Occipital lobe (tissue), 1 donor: ENCODE measurements at regions not wholly inside any gene's neighbourhood (a gene's known extent, or its start where the extent isn't known, plus 50 kb on each side); places are given as distances from the start of the nearest gene placed in this dataset.

Experiments
- DNase-seq: peaks from one replicate; lab custom pipeline; 2025; lab: John Stamatoyannopoulos, UW

- no peak for DNase-seq
These were observed 239.0 kb downstream of the EIPR1 start for GRCh38 chr2:3138621-3139020.

DNA sequence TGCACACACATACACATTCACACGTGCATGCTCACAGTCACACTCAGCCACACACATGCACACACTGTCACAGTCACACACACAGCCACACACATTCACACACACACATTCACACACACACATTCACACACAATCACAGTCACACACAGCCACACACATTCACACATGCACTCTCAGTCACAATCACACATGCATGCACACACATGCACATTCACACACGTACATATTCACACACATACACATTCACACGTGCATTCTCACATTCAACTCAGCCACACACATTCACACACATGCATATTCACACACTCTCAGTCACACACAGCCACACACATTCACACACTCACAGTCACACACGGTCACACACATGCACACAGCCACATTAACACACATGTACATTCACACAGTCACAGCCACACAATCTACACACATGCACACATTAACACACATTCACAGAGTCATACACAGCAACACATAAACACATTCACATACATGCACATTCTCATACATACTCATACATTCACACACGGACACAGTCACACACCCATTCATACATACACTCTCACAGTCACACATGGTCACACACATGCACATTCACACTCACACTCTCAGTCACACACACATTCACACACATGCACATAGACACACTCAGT, 239.8 kb downstream of the EIPR1 start:
- no peak for DNase-seq

- no peak for DNase-seq
These were observed 241.9 kb downstream of the EIPR1 start for GRCh38 chr2:3135676-3136075.

DNA sequence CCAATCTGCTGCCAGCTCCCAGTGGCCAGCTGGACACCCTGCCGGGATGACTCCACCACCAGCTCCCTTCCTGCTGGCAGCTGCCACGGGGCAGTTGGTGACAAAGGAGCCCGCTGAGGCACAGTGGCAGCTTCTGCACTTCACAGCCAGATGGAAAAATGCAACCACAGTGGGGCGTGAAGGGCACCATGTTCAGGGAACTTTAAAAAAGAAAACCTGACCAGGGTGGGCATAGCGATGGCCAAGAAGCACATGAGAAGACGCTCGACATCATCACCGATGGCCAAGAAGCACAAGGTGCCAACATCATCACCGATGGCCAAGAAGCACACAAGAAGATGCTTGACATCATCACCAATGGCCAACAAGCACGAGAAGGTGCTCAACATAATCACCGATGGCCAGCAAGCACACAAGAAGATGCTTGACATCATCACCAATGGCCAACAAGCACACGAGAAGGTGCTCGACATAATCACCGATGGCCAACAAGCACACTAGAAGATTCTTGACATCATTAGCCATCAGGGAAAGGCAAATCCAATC, 243.5 kb downstream of the EIPR1 start:
- DNase-seq = no peak

GRCh38 chr2:3132966-3133365, 244.7 kb downstream of the EIPR1 start:
- no peak for DNase-seq

GRCh38 chr2:3132466-3132865, 245.2 kb downstream of the EIPR1 start:
- no peak for DNase-seq

GRCh38 chr2:3131636-3132326, 245.8 kb downstream of the EIPR1 start:
- no peak for DNase-seq

DNA sequence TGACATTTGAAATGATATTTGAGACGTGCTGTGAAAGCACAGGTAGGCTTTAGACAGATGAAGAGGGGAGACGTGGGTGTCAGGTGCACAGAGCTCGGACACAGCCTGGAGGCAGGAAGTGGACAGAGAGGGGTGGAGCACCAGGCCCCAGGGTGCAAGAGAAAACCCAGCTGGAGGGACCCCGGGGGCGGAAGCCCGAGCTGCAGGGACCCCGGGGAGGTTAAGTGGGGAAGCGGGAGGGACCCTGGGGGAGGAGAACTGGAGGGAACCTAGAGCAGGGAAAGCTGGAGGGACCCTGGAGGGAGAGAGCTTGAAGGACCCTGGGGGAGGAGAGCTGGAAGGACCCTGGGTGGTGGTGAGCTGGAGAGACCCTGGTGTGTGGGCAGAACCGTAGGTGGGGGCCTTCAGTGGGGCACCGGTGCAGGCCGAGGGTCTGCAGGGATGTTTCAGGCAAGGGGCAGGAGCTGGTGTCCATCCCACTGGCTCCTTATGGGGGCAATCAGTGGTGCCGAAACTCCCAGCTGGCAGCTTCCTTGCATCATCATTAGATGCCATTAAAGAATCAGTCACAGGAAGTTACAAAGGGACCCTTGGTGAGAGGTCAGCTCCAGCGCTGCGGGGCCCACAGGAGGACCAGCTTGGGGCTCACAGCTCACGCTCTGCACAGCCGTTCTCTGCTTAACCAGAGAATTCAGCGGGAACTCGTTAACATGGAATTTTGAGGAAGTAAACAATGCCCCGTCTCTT, 246.6 kb downstream of the EIPR1 start:
- DNase-seq = no peak

DNA sequence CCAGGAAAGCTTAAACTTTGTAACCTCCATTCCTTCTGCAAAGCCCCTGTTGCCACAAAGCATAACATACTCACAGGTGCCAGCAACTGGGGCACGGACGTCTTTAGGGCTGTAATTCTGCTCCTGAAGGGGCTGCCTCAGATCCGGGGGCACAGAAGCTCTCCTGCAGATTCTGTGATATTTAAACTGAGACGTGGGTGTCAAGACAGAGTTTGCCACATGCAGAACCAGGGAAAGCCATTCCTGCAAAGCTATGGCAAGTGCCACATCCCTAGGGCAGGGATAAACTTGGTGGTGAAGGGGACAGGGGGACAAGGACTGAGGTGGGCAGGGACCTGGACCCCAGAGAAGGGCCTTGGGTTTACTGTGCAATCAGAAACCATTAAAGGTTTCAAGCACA, 247.2 kb downstream of the EIPR1 start:
- no peak for DNase-seq

DNA sequence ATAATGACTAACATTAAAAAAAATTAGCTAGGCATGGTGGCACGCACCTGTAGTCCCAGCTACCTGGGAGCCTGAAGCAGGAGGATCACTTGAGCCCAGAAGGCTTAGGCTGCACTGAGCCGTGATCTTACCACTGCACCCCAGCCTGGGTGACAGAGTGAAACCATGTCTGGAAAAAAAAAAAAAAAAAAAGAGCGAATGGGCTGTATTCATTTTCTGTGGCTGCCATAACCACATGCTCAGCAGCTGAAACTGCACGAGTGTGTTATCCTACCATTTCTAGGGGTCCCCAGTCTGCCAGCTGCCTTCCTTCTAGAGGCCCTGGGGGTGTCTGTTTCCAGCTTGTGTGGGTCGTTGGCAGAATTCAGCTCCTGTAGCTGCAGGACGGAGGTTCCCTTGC, 247.8 kb downstream of the EIPR1 start:
- DNase-seq = no peak

DNA sequence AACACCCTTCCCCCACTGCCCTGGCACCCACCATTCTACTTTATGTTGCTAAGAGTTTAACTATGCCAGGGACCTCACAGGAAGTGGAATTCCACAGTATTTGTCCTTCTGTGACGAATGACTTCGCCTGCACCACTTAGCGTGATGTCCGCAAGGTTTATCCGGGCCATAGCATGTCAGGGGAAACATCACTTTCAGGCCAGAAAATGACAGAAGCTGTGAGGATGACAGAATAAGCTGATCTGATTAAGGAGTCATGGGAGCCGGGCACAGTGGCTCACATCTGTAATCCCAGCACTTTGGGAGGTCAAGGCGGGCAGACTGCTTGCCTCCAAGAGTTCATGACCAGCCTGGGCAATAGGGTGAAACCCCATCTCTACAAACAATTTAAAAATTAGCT, 248.8 kb downstream of the EIPR1 start:
- no peak for DNase-seq

- no peak for DNase-seq
These were observed 249.9 kb downstream of the EIPR1 start for GRCh38 chr2:3127710-3128109.

- no peak for DNase-seq
These were observed 250.6 kb downstream of the EIPR1 start for GRCh38 chr2:3126911-3127621.

GRCh38 chr2:3126171-3126910, 251.3 kb downstream of the EIPR1 start:
- no peak for DNase-seq

DNA sequence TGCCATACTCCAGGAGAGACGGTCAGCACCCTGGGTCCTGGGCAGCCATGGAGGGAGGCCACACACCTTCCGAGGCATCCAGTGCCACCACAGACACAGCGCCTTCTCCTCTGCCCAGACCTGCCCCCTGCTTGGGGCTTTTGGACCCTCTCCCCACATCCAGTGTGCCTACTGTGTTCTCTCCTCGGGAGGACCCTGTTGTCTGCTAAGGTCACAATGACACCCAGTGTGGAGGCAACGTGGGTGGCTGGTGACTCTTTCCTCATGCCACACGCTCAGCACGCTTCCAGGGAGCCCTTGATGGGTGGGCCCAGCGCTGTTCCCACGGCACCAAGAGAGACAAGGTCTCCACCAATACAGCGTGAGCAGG, 251.9 kb downstream of the EIPR1 start:
- no peak for DNase-seq

- no peak for DNase-seq
These were observed 252.4 kb downstream of the EIPR1 start for GRCh38 chr2:3125001-3125760.

- DNase-seq = no peak
These were observed 255.1 kb downstream of the EIPR1 start for GRCh38 chr2:3122525-3122924.

DNA sequence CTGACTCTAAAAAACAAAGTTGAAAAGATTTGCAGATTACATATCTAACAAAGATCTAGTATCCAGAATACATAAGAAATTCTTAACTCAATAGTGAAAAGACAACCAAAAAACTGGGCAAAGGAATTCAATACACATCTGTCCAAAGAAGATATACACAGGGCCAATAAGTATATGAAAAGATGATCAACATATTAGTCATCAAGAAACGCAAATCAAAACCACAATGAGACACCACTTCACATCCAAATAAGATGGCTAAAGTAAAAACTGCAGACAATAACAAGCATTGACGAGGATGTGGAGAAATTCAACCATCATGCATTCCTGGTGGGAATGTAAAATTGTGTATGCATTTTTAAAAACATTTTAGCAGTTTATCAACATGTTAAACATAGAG, 256.0 kb downstream of the EIPR1 start:
- no peak for DNase-seq

DNA sequence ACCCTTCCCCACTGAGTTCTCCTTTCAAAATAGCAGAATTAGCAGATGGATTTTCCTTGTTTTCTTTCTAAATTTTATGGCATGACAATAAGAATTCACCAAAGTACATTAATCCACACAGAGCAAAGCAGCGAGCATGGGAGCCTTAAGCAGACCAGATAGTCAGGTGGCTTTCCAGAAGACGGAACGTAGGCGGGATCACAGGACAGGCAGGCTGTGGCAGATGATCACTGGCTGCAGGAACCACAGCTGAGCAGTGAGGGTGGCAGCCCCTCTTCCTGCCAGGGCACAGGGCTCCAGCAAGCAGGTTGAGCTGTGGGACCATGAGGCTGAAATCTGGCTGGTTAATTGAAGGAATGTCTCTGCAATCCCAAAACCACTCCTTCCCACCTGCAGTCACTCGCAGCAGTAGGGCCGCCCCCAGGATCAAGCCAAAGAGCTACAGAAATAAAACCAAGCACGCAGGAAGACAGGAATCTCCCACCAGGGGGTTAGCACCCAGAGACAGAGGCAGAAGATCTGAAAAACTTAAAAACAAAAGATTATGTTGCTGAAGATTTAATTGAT, 259.9 kb downstream of the EIPR1 start:
- DNase-seq = no peak

DNA sequence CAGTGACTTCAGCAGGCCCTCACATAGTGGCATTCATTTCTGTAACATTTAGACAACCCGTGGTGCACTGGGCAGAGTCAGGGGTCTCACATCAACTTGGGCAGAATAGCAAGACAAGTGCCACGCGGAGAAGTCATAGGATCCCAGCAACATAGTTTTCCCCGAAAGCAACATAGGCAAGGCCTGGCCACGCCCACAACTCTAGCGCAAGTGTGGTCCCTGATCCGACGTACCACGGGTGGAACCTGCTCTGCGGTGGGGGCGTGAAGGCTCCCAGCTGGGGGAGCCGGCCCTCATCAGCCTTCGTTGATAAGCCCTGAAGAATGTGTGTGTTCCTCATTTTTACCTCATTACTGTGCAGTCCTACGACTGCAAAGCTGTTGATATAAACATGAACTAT, 261.2 kb downstream of the EIPR1 start:
- DNase-seq = no peak
